Loucy (cell line): ENCODE measurements at regions not wholly inside any gene's neighbourhood (a gene's known extent, or its start where the extent isn't known, plus 50 kb on each side); places are given as distances from the start of the nearest gene placed in this dataset.

Experiments
- H2AFZ ChIP-seq: fragments of 200-600 bp; sonication (generic); 2 replicates; pipeline ENCODE4 v1.6.0; 2016; ENCODE audit warnings: antibody characterized with exemption, mild to moderate bottlenecking, low read length, moderate library complexity
- H3F3A ChIP-seq: fragments of 200-600 bp; 2 replicates; pipeline ENCODE4 v1.6.0; 2016; ENCODE audit warnings: antibody characterized with exemption, low read depth, mild to moderate bottlenecking
- H3K27me3 ChIP-seq: fragments of 200-600 bp; sonication (generic); 2 replicates; pipeline ENCODE4 v1.6.1; 2014; ENCODE audit warnings: low read length, mild to moderate bottlenecking; ENCODE audit not compliant: insufficient read depth, poor library complexity, severe bottlenecking
- H3K36me3 ChIP-seq: fragments of 200-600 bp; sonication (generic); 2 replicates; pipeline ENCODE4 v1.6.1; 2016; ENCODE audit warnings: low read length; ENCODE audit not compliant: insufficient read depth
- H3K4me1 ChIP-seq: fragments of 200-600 bp; sonication (generic); 2 replicates; pipeline ENCODE4 v1.5.1; 2014; ENCODE audit warnings: low read length, mild to moderate bottlenecking; ENCODE audit not compliant: insufficient read depth, poor library complexity, severe bottlenecking
- H3K4me2 ChIP-seq: fragments of 200-600 bp; sonication (generic); 2 replicates; pipeline ENCODE4 v1.6.0; 2014; ENCODE audit warnings: antibody characterized with exemption, low read length, low read depth, mild to moderate bottlenecking; ENCODE audit not compliant: poor library complexity, severe bottlenecking
- H3K4me3 ChIP-seq: fragments of 200-600 bp; sonication (generic); 2 replicates; pipeline ENCODE4 v1.5.1; 2014; ENCODE audit warnings: low read length, mild to moderate bottlenecking, mixed read lengths; ENCODE audit not compliant: poor library complexity, severe bottlenecking
- H3K79me2 ChIP-seq: fragments of 200-600 bp; sonication (generic); 2 replicates; pipeline ENCODE4 v1.6.1; 2014; ENCODE audit warnings: low read length; ENCODE audit not compliant: insufficient read depth
- H3K9ac ChIP-seq: fragments of 200-600 bp; sonication (generic); 2 replicates; pipeline ENCODE4 v1.6.0; 2014; ENCODE audit warnings: mild to moderate bottlenecking, low read depth, low read length, moderate library complexity; ENCODE audit not compliant: poor library complexity, severe bottlenecking
- H3K9me2 ChIP-seq: fragments of 200-600 bp; sonication (generic); replicated peaks from 2 replicates; pipeline ENCODE4 v1.6.1; 2016; ENCODE audit warnings: low read depth, low read length, mixed read lengths
- H3K9me3 ChIP-seq: fragments of 200-600 bp; sonication (generic); 2 replicates; pipeline ENCODE4 v1.6.1; 2014; ENCODE audit warnings: mild to moderate bottlenecking, antibody characterized with exemption, low read length, low read depth; ENCODE audit not compliant: insufficient read depth
- H4K20me1 ChIP-seq: fragments of 200-600 bp; sonication (generic); 2 replicates; pipeline ENCODE4 v1.6.0; 2014; ENCODE audit warnings: antibody characterized with exemption, low read length, mild to moderate bottlenecking; ENCODE audit not compliant: insufficient read depth, poor library complexity, severe bottlenecking
- EZH2phosphoT487 ChIP-seq: fragments of 200-600 bp; IDR thresholded peaks from 2 replicates; pipeline ENCODE4 v1.6.1; 2018; ENCODE audit warnings: antibody characterized with exemption, mild to moderate bottlenecking, moderate library complexity, borderline replicate concordance
- TF ChIP-seq, protein P1 (sequence below): fragments of 200-600 bp; sonication (generic); conservative IDR thresholded peaks from 2 replicates; pipeline ENCODE4 v1.5.1; 2014; ENCODE audit warnings: mild to moderate bottlenecking, antibody characterized with exemption, low read length

GRCh38 chr2:128467321-128467969, 148.8 kb upstream of the HS6ST1 start:
- no peaks in the 10 kb centered on the region for H3K27me3 ChIP-seq
- no peak overlapping the region for H2AFZ ChIP-seq
- no peak overlapping the region for H3K4me2 ChIP-seq
- no peak overlapping the region for H3K4me3 ChIP-seq
- no peak overlapping the region for H3K9ac ChIP-seq
- H3K36me3 ChIP-seq = peaks cover 10% of the 10 kb centered on the region
- TF ChIP-seq EZH2phosphoT487 = no peak
- TF ChIP-seq, protein P1, sequence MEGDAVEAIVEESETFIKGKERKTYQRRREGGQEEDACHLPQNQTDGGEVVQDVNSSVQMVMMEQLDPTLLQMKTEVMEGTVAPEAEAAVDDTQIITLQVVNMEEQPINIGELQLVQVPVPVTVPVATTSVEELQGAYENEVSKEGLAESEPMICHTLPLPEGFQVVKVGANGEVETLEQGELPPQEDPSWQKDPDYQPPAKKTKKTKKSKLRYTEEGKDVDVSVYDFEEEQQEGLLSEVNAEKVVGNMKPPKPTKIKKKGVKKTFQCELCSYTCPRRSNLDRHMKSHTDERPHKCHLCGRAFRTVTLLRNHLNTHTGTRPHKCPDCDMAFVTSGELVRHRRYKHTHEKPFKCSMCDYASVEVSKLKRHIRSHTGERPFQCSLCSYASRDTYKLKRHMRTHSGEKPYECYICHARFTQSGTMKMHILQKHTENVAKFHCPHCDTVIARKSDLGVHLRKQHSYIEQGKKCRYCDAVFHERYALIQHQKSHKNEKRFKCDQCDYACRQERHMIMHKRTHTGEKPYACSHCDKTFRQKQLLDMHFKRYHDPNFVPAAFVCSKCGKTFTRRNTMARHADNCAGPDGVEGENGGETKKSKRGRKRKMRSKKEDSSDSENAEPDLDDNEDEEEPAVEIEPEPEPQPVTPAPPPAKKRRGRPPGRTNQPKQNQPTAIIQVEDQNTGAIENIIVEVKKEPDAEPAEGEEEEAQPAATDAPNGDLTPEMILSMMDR = no peak
- peaks cover 6% of the 10 kb centered on the region for H3F3A ChIP-seq
- no peaks in the 10 kb centered on the region for H3K9me2 ChIP-seq
- H3K4me1 ChIP-seq = peaks cover 13% of the 10 kb centered on the region
- peaks cover 47% of the 10 kb centered on the region; the same call in 1 of the 2 replicates for H3K9me3 ChIP-seq
- H4K20me1 ChIP-seq = no peaks in the 10 kb centered on the region
- peaks cover 4% of the 10 kb centered on the region; the same call in 1 of the 2 replicates for H3K79me2 ChIP-seq

GRCh38 chr2:128468186-128468920, 149.7 kb upstream of the HS6ST1 start:
- no peaks in the 10 kb centered on the region for H3K27me3 ChIP-seq
- no peaks in the 10 kb centered on the region for H3K9me2 ChIP-seq
- H3K9me3 ChIP-seq = peaks cover 47% of the 10 kb centered on the region; the same call in 1 of the 2 replicates
- H3K4me1 ChIP-seq = peaks cover 17% of the 10 kb centered on the region
- peaks cover 10% of the 10 kb centered on the region for H3F3A ChIP-seq
- no peaks in the 10 kb centered on the region for H4K20me1 ChIP-seq
- peaks cover 10% of the 10 kb centered on the region for H3K36me3 ChIP-seq
- H2AFZ ChIP-seq = no peak overlapping the region
- H3K9ac ChIP-seq = no peak overlapping the region
- H3K4me2 ChIP-seq = no peak overlapping the region
- TF ChIP-seq, protein P1 = no peak
- no peak for TF ChIP-seq EZH2phosphoT487
- H3K79me2 ChIP-seq = peaks cover 4% of the 10 kb centered on the region; the same call in 1 of the 2 replicates
- H3K4me3 ChIP-seq = no peak overlapping the region

GRCh38 chr2:128469203-128469602, 150.5 kb upstream of the HS6ST1 start:
- H3K9me3 ChIP-seq = peaks cover 47% of the 10 kb centered on the region; the same call in 1 of the 2 replicates
- H3K79me2 ChIP-seq = peaks cover 4% of the 10 kb centered on the region; the same call in 1 of the 2 replicates

More at GRCh38 chr2:128469203-128469602, 150.5 kb upstream of the HS6ST1 start:
- no peak overlapping the region for H2AFZ ChIP-seq
- H3F3A ChIP-seq = peaks cover 18% of the 10 kb centered on the region
- peaks cover 26% of the 10 kb centered on the region for H3K4me1 ChIP-seq
- peaks cover 10% of the 10 kb centered on the region for H3K36me3 ChIP-seq
- H3K4me2 ChIP-seq = no peak overlapping the region
- H3K9ac ChIP-seq = no peak overlapping the region
- no peak overlapping the region for H3K4me3 ChIP-seq
- no peaks in the 10 kb centered on the region for H4K20me1 ChIP-seq
- H3K27me3 ChIP-seq = no peaks in the 10 kb centered on the region
- H3K9me2 ChIP-seq = no peaks in the 10 kb centered on the region
- TF ChIP-seq EZH2phosphoT487 = no peak
- TF ChIP-seq, protein P1 = peak; percentile 83
